Epidermal melanocyte (primary cell): ENCODE measurements at regions not wholly inside any gene's neighbourhood (a gene's known extent, or its start where the extent isn't known, plus 50 kb on each side); places are given as distances from the start of the nearest gene placed in this dataset.
"Not testable (repeated sequence)": the region's sequence is repeated elsewhere in the genome, so short reads cannot be mapped to it uniquely, and the experiment has no call there.

Source experiments
- DNase-seq: peaks from one replicate; pipeline ENCODE4 v3.0.0; 2011; ENCODE audit warnings: low spot score; ENCODE audit not compliant: insufficient read length

GRCh38 chr13:65314008-65314407, 1916.1 kb downstream of the PCDH9 start:
- no peak for DNase-seq

GRCh38 chr13:65310663-65311328, 1919.3 kb downstream of the PCDH9 start:
- DNase-seq = no peak

GRCh38 chr13:65309906-65310305, 1920.2 kb downstream of the PCDH9 start:
- no peak for DNase-seq

- not testable (repeated sequence) for DNase-seq
These were observed 1921.4 kb downstream of the PCDH9 start for GRCh38 chr13:65308729-65309128.

- no peak for DNase-seq
These were observed 1923.1 kb downstream of the PCDH9 start for GRCh38 chr13:65307056-65307455.

- DNase-seq = no peak
These were observed 1927.4 kb downstream of the PCDH9 start for GRCh38 chr13:65302691-65303090.

GRCh38 chr13:65301506-65301905, 1928.6 kb downstream of the PCDH9 start:
- DNase-seq = no peak

GRCh38 chr13:65300220-65300619, 1929.9 kb downstream of the PCDH9 start:
- DNase-seq = no peak

GRCh38 chr13:65293530-65294198, 1936.5 kb downstream of the PCDH9 start:
- no peak for DNase-seq

- no peak for DNase-seq
These were observed 1937.6 kb downstream of the PCDH9 start for GRCh38 chr13:65292488-65292901.

- DNase-seq = no peak
These were observed 1942.7 kb downstream of the PCDH9 start for GRCh38 chr13:65287405-65287804.

- DNase-seq = no peak
These were observed 1954.1 kb downstream of the PCDH9 start for GRCh38 chr13:65275838-65276630.

GRCh38 chr13:65275108-65275507, 1955.0 kb downstream of the PCDH9 start:
- DNase-seq = no peak

- DNase-seq = not testable (repeated sequence)
These were observed 1956.2 kb downstream of the PCDH9 start for GRCh38 chr13:65273811-65274420.

- no peak for DNase-seq
These were observed 1962.1 kb downstream of the PCDH9 start for GRCh38 chr13:65268009-65268408.

GRCh38 chr13:65265988-65266387, 1964.1 kb downstream of the PCDH9 start:
- DNase-seq = no peak

- DNase-seq = no peak
These were observed 1966.1 kb downstream of the PCDH9 start for GRCh38 chr13:65264066-65264465.

- no peak for DNase-seq
These were observed 1968.9 kb downstream of the PCDH9 start for GRCh38 chr13:65260946-65261891.

GRCh38 chr13:65240773-65241172, 1989.4 kb downstream of the PCDH9 start:
- no peak for DNase-seq

GRCh38 chr13:65236841-65237418, 1993.2 kb downstream of the PCDH9 start:
- no peak for DNase-seq
